ENCODE measurements at regions not wholly inside any gene's neighbourhood (a gene's known extent, or its start where the extent isn't known, plus 50 kb on each side); places are given as distances from the start of the nearest gene placed in this dataset.

DNA sequence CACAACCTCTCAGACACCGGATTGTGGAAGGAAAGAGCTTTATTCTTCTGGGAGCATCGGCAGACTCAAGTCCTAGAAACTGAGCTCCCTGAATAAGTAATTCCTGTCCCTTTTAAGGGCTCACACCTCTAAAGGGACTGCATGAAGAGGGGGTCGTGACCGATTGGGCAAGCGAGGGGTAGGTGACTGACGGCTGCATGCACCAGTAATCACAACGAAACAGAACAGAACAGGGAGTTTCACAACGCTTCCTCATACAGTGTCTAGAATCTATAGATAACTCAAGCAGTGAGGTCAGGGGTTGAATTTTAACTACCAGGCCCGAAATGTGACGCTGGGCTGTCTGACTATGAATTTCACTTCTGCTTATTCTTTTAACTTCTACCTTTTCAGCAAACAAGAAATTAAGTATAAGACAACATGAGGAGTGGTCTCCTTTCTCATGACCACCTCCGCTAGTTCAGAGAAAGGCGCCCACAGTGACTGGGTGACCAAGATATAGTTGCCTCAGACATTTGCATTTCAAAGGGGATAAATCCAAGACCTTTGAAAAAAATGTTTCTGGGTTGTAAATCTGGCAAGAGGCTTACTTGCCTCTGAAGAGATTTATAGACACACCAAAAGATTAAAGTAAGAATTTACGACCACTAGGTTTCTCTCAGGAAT is 88.4 kb upstream of the ATF7IP2 start:
- Histone ChIP-seq H3K4me3 (ENCODE audit: low read depth in 2 of 2, low read length in 1 of 2) (no peak overlapping the region), H3K36me3 (replicated peaks in 1 of 2; ENCODE audit: control insufficient read depth in 1 of 2, insufficient read depth in 2 of 2, low read length in 1 of 2) (no peaks in the 10 kb centered on the region), H3K27me3 (ENCODE audit: insufficient read depth) (no peaks in the 10 kb centered on the region), H3K4me1 (ENCODE audit: control insufficient read depth in 1 of 2, insufficient read depth in 2 of 2, low read depth in 1 of 2, low read length in 1 of 2) (no peaks in the 10 kb centered on the region), H3K79me2 (ENCODE audit: insufficient read depth) (no peaks in the 10 kb centered on the region), H3K9me2 (no peaks in the 10 kb centered on the region), H3K9ac (no peak overlapping the region), H3K27ac (ENCODE audit: low read depth in 2 of 2, low read length in 1 of 2) (no peak overlapping the region), H3K4me2 (no peak overlapping the region), H3K9me3 (no peaks in the 10 kb centered on the region; the same call in 1 of the 2 replicates), H4K20me1 (ENCODE audit: insufficient read depth) (no peaks in the 10 kb centered on the region), H3F3A (replicated peaks; ENCODE audit: insufficient read depth) (no peaks in the 10 kb centered on the region), H2AFZ (ENCODE audit: low read depth) (no peak overlapping the region)
- ChIA-PET CTCF (interaction anchor here (1.1 kb wide), 1 partner anchor 217 kb away, joined by 3 read pairs; no protein-coding TSS in a partner anchor), POLR2A (no interaction called here)
- TF ChIP-seq FOSL2 (IDR thresholded peaks at IDR 0.05; ENCODE audit: borderline replicate concordance, low read depth) (no peak), MEF2A (IDR thresholded peaks at IDR 0.05; ENCODE audit: borderline replicate concordance, low read depth) (no peak), EZH2phosphoT487 (IDR thresholded peaks at IDR 0.05; ENCODE audit: borderline replicate concordance, low read depth) (no peak), USF1 (IDR thresholded peaks at IDR 0.05; ENCODE audit: borderline replicate concordance, low read depth) (no peak), RXRA (IDR thresholded peaks at IDR 0.05; ENCODE audit: borderline replicate concordance, low read depth) (no peak), TEAD4 (IDR thresholded peaks at IDR 0.05; ENCODE audit: borderline replicate concordance, insufficient read depth) (no peak)
- TF ChIP-seq, protein P1, sequence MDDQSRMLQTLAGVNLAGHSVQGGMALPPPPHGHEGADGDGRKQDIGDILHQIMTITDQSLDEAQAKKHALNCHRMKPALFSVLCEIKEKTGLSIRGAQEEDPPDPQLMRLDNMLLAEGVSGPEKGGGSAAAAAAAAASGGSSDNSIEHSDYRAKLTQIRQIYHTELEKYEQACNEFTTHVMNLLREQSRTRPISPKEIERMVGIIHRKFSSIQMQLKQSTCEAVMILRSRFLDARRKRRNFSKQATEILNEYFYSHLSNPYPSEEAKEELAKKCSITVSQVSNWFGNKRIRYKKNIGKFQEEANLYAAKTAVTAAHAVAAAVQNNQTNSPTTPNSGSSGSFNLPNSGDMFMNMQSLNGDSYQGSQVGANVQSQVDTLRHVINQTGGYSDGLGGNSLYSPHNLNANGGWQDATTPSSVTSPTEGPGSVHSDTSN (IDR thresholded peaks at IDR 0.05): no peak
- TF ChIP-seq, protein P2, sequence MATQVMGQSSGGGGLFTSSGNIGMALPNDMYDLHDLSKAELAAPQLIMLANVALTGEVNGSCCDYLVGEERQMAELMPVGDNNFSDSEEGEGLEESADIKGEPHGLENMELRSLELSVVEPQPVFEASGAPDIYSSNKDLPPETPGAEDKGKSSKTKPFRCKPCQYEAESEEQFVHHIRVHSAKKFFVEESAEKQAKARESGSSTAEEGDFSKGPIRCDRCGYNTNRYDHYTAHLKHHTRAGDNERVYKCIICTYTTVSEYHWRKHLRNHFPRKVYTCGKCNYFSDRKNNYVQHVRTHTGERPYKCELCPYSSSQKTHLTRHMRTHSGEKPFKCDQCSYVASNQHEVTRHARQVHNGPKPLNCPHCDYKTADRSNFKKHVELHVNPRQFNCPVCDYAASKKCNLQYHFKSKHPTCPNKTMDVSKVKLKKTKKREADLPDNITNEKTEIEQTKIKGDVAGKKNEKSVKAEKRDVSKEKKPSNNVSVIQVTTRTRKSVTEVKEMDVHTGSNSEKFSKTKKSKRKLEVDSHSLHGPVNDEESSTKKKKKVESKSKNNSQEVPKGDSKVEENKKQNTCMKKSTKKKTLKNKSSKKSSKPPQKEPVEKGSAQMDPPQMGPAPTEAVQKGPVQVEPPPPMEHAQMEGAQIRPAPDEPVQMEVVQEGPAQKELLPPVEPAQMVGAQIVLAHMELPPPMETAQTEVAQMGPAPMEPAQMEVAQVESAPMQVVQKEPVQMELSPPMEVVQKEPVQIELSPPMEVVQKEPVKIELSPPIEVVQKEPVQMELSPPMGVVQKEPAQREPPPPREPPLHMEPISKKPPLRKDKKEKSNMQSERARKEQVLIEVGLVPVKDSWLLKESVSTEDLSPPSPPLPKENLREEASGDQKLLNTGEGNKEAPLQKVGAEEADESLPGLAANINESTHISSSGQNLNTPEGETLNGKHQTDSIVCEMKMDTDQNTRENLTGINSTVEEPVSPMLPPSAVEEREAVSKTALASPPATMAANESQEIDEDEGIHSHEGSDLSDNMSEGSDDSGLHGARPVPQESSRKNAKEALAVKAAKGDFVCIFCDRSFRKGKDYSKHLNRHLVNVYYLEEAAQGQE (IDR thresholded peaks at IDR 0.05; ENCODE audit: low read depth, low read length): no peak
- DNase-seq: no peak
- WGBS (ENCODE audit: low lambda C conversion rate): 34% methylated on average over 13 of the region's 13 CpGs

DNA sequence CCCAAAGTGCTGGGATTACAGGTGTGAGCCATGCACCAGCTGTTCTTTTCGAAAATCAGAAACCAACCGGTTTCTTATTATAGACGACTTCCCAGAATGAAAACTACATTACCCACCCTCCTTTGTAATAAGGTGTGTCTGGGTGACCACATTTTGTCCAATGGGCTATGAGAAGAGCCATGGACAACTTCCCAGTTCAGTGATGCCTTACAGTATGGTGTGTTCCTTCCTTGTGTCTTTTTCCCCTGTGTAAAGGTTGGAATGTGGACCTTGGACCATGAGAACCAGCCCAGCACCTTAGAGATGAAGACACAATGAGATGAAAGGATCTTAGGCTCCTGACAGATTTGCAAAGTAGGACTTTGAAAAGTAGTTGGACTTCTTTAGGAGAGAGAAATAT is 85.0 kb upstream of the ATF7IP2 start:
- Histone ChIP-seq H3K27ac (ENCODE audit: low read depth in 2 of 2, low read length in 1 of 2) (no peak overlapping the region), H3K9me3 (no peaks in the 10 kb centered on the region; the same call in 1 of the 2 replicates), H3K4me2 (no peak overlapping the region), H3K9me2 (no peaks in the 10 kb centered on the region), H3K4me1 (ENCODE audit: control insufficient read depth in 1 of 2, insufficient read depth in 2 of 2, low read depth in 1 of 2, low read length in 1 of 2) (no peaks in the 10 kb centered on the region), H2AFZ (ENCODE audit: low read depth) (no peak overlapping the region), H4K20me1 (ENCODE audit: insufficient read depth) (no peaks in the 10 kb centered on the region), H3K4me3 (ENCODE audit: low read depth in 2 of 2, low read length in 1 of 2) (no peak overlapping the region), H3K79me2 (ENCODE audit: insufficient read depth) (no peaks in the 10 kb centered on the region), H3K36me3 (replicated peaks in 1 of 2; ENCODE audit: control insufficient read depth in 1 of 2, insufficient read depth in 2 of 2, low read length in 1 of 2) (no peaks in the 10 kb centered on the region), H3K27me3 (ENCODE audit: insufficient read depth) (no peaks in the 10 kb centered on the region), H3F3A (replicated peaks; ENCODE audit: insufficient read depth) (no peaks in the 10 kb centered on the region), H3K9ac (no peak overlapping the region)
- ChIA-PET CTCF (interaction anchor here (2.0 kb wide), 1 partner anchor 14 kb away, joined by 6 read pairs; no protein-coding TSS in a partner anchor), POLR2A (no interaction called here)
- no peak for DNase-seq
- WGBS (ENCODE audit: low lambda C conversion rate): 65% methylated on average over 3 of the region's 3 CpGs
- TF ChIP-seq EZH2phosphoT487 (IDR thresholded peaks at IDR 0.05; ENCODE audit: borderline replicate concordance, low read depth) (no peak), RXRA (IDR thresholded peaks at IDR 0.05; ENCODE audit: borderline replicate concordance, low read depth) (no peak), TAF1 (IDR thresholded peaks at IDR 0.05; ENCODE audit: borderline replicate concordance, low read depth, low read length) (no peak), FOSL2 (IDR thresholded peaks at IDR 0.05; ENCODE audit: borderline replicate concordance, low read depth) (no peak), JUND (IDR thresholded peaks at IDR 0.05) (no peak), RCOR1 (IDR thresholded peaks at IDR 0.05; ENCODE audit: low read length) (no peak), NRF1 (IDR thresholded peaks at IDR 0.05; ENCODE audit: low read depth, low read length) (no peak), RFX5 (IDR thresholded peaks at IDR 0.05; ENCODE audit: low read length) (no peak), FOXM1 (IDR thresholded peaks at IDR 0.05; ENCODE audit: low read depth) (no peak), FOXJ3 (CRISPR knock-in tag; IDR thresholded peaks at IDR 0.05) (no peak), ELF1 (IDR thresholded peaks at IDR 0.05) (no peak), GATA2 (CRISPR knock-in tag; IDR thresholded peaks at IDR 0.05) (no peak), CTCF (IDR thresholded peaks at IDR 0.05) (no peak)
- TF ChIP-seq, protein P3, sequence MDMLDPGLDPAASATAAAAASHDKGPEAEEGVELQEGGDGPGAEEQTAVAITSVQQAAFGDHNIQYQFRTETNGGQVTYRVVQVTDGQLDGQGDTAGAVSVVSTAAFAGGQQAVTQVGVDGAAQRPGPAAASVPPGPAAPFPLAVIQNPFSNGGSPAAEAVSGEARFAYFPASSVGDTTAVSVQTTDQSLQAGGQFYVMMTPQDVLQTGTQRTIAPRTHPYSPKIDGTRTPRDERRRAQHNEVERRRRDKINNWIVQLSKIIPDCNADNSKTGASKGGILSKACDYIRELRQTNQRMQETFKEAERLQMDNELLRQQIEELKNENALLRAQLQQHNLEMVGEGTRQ (IDR thresholded peaks at IDR 0.05; ENCODE audit: borderline replicate concordance, low read depth, low read length): no peak
